ENCODE measurements at regions not wholly inside any gene's neighbourhood (a gene's known extent, or its start where the extent isn't known, plus 50 kb on each side); places are given as distances from the start of the nearest gene placed in this dataset.
"Not testable (repeated sequence)": the region's sequence is repeated elsewhere in the genome, so short reads cannot be mapped to it uniquely, and the experiment has no call there.

GRCh38 chr3:5974630-5975322 lies 787.3 kb downstream of the EDEM1 start:
- no peak for DNase-seq

DNA sequence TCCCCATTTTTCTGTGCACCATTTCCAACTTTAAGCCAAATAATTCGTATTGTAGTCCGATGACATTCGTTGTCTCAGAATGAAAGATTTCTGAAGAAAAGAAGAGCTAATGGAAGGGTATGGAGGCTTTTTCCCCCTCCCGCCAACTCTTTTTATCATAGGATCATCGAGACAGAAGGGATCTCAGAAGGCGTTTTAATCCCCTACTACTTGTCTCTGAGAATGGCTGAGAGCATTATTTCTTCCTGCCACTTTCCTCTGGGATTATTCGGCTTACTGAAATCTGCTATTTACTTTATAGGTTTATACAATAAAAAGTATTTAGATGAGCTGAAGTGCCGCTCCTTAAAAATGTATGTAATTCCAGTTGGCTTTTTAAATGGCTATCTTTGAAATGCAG lies 789.8 kb downstream of the EDEM1 start:
- no peak for DNase-seq

- no peak for DNase-seq
Observed at GRCh38 chr3:5980475-5980874, 793.0 kb downstream of the EDEM1 start.

DNA sequence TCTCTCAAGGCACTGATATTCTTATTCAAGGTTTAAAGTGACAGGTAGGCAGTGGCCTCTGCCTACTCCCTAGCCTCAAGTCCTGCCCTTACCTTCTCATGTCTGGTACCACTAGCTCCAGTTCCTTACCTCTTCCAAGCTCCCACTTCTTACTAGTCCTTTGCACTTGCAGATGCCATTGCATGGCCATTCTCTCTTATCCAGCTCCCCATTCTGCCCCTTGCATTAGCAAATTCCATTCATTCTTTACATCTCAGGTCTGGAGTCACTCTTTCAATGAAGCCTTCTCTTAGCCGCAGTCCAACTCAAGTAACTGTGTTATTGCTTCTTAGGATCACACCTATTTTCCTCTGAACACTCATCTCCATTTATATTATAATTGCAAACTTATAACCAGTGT lies 807.1 kb downstream of the EDEM1 start:
- DNase-seq, result no peak

GRCh38 chr3:6018456-6018855 lies 830.9 kb downstream of the EDEM1 start:
- DNase-seq, result no peak

DNA sequence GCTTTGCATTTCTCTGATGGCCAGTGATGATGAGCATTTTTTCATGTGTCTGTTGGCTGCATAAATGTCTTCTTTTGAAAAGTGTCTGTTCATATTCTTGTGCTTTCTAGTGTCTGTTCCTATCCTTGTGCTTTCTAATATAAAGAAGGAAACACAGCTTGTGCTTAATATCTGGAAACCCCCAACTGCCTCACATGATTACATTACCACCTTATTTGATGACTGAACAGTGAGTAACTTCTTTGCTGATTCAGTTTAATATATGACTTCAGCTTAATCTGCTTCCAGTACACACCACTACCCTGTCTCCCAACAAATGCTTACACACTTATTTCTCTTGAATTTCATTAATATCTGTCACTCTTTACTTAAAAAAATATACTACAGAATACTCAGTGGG lies 835.1 kb downstream of the EDEM1 start:
- DNase-seq, result no peak

- no peak for DNase-seq
Observed at GRCh38 chr3:6025032-6025431, 835.9 kb upstream of the GRM7 start.

GRCh38 chr3:6030648-6031047 lies 830.3 kb upstream of the GRM7 start:
- DNase-seq, result not testable (repeated sequence)

- no peak for DNase-seq
Observed at GRCh38 chr3:6035626-6036025, 825.3 kb upstream of the GRM7 start.

GRCh38 chr3:6039971-6040370 lies 820.9 kb upstream of the GRM7 start:
- DNase-seq, result no peak

- no peak for DNase-seq
Observed at GRCh38 chr3:6041894-6042293, 819.0 kb upstream of the GRM7 start.

- no peak for DNase-seq
Observed at GRCh38 chr3:6047016-6047415, 813.9 kb upstream of the GRM7 start.

DNA sequence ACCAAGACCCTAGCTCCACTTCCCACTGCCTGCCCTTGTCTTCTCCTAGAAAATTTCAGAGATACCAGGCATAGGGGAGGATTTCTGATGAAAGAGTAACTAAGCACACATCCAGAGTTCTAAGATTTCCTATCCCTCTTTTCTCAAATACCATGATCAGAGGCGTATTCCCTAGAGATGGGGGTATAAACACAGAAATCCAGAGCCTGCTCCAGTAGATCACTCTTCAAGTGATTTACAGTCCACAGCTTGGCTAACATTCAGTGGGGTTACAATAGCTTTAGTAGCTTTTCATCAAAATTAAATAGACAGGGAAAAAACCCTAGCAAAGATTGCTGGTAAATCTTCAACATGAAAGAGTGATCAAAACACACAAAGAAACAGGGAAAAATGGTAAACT lies 800.7 kb upstream of the GRM7 start:
- no peak for DNase-seq

GRCh38 chr3:6062261-6063187 lies 798.4 kb upstream of the GRM7 start:
- no peak for DNase-seq

- no peak for DNase-seq
Observed at GRCh38 chr3:6066397-6066796, 794.5 kb upstream of the GRM7 start.

GRCh38 chr3:6066868-6067578 lies 793.9 kb upstream of the GRM7 start:
- not testable (repeated sequence) for DNase-seq

GRCh38 chr3:6074952-6075351 lies 786.0 kb upstream of the GRM7 start:
- DNase-seq, result no peak

DNA sequence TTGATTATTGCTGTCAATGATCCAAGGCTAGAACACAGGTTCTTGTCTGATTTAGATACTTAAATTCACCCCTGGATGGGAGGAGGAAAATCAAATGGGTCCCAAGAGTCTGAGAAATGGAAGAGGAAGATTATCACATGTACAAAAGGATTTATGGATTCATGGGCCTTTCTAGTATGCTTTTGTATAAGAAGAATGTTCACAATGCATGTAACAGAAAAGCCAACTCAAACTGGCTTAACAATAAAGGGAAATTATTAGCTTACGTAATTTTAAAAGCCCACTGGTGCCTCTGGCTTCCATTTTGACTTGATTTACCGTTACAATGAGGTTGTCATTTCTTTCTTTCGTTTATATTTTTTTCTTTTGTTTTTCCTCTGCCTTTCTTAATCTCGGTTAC lies 782.5 kb upstream of the GRM7 start:
- DNase-seq, result no peak

- DNase-seq, result no peak
Observed at GRCh38 chr3:6079011-6079410, 781.9 kb upstream of the GRM7 start.

GRCh38 chr3:6079561-6080179 lies 781.2 kb upstream of the GRM7 start:
- no peak for DNase-seq

DNA sequence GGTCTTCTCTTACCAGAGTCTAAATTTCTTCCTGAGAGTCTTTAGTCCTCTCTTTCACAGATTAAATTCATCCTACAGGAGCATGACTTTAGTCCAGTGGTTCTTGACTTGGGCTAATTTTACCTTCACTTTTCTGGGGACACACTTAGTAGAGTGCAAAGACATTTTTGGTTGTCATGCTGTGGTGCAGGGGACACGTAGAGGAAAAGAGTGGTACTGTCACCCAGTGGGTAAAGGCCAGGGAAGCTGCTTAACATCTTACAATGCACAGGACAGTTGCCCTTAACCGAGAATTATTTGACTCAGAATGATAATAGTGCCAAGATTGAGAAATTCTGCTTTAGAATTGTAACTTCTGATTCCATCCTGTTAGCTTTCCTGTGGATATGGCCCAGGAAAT lies 772.5 kb upstream of the GRM7 start:
- DNase-seq, result no peak

- no peak for DNase-seq
Observed at GRCh38 chr3:6089780-6090179, 771.1 kb upstream of the GRM7 start.

All from hypothalamus (tissue), 51 donors.